ENCODE measurements at regions not wholly inside any gene's neighbourhood (a gene's known extent, or its start where the extent isn't known, plus 50 kb on each side); places are given as distances from the start of the nearest gene placed in this dataset.

DNA sequence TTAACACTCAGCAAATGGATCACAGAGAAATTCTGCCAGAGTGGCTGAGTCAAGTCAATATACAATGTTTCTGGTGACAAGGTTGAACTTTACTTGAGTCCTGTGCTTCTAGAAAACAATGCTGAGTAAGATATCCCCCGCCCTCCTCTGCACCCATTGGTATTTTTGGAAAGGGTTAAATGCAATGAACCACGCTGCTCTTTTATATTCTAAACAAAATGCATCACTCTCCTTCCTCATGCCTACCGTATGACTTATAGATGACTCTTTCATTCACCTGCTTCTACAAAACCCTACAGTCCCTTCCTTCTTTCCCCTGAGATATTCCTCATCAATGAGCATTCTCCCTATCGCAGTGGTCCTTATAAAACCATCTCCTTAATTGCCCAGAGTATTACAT, 168.8 kb downstream of the TXNL1 start:
- TF ChIP-seq, protein P1, sequence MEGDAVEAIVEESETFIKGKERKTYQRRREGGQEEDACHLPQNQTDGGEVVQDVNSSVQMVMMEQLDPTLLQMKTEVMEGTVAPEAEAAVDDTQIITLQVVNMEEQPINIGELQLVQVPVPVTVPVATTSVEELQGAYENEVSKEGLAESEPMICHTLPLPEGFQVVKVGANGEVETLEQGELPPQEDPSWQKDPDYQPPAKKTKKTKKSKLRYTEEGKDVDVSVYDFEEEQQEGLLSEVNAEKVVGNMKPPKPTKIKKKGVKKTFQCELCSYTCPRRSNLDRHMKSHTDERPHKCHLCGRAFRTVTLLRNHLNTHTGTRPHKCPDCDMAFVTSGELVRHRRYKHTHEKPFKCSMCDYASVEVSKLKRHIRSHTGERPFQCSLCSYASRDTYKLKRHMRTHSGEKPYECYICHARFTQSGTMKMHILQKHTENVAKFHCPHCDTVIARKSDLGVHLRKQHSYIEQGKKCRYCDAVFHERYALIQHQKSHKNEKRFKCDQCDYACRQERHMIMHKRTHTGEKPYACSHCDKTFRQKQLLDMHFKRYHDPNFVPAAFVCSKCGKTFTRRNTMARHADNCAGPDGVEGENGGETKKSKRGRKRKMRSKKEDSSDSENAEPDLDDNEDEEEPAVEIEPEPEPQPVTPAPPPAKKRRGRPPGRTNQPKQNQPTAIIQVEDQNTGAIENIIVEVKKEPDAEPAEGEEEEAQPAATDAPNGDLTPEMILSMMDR (conservative IDR thresholded peaks at IDR 0.05 in 1 of 2, IDR thresholded peaks at IDR 0.05 in 1 of 2; ENCODE audit: low read depth in 1 of 2, low read length in 2 of 2), result no peak
- TF ChIP-seq EZH2 (IDR thresholded peaks at IDR 0.05; ENCODE audit: low read length, missing control alignments), result no peak

Data from fibroblast of lung (primary cell).